ENCODE measurements at regions not wholly inside any gene's neighbourhood (a gene's known extent, or its start where the extent isn't known, plus 50 kb on each side); places are given as distances from the start of the nearest gene placed in this dataset.

- Histone ChIP-seq H3K9me2 (replicated peaks; ENCODE audit: insufficient read depth, low read length) (no peaks in the 10 kb centered on the region), H3F3A (ENCODE audit: insufficient read depth) (no peaks in the 10 kb centered on the region), H3K27me3 (ENCODE audit: low read length) (no peaks in the 10 kb centered on the region), H3K9me3 (ENCODE audit: insufficient read depth, low read length) (no peaks in the 10 kb centered on the region), H3K36me3 (ENCODE audit: low read length) (no peaks in the 10 kb centered on the region), H4K20me1 (ENCODE audit: low read depth, low read length) (no peaks in the 10 kb centered on the region), H2AFZ (ENCODE audit: low read depth, low read length, severe bottlenecking) (no peak overlapping the region), H3K4me2 (ENCODE audit: low read depth, low read length, poor library complexity, severe bottlenecking) (no peak overlapping the region), H3K27ac (ENCODE audit: low read depth, low read length) (no peak overlapping the region), H3K9ac (ENCODE audit: low read length) (no peak overlapping the region), H3K4me3 (ENCODE audit: insufficient read depth, low read length, poor library complexity, severe bottlenecking) (no peak overlapping the region), H3K79me2 (ENCODE audit: insufficient read depth, low read length) (no peaks in the 10 kb centered on the region)
- no peak for TF ChIP-seq CTCF (IDR thresholded peaks at IDR 0.05; ENCODE audit: insufficient read depth, low read length, poor library complexity, severe bottlenecking)
- TF ChIP-seq EZH2phosphoT487 (conservative IDR thresholded peaks at IDR 0.05; ENCODE audit: low read length), result no peak
Observed at GRCh38 chr9:101858026-101858425, 119.6 kb upstream of the GRIN3A start.

- no peak overlapping the region for H3K27ac ChIP-seq (ENCODE audit: low read depth, low read length)
Observed at GRCh38 chr9:101849102-101849707, 110.8 kb upstream of the GRIN3A start.

GRCh38 chr9:101848485-101848919 is 110.1 kb upstream of the GRIN3A start:
- Histone ChIP-seq H3K9me3 (ENCODE audit: insufficient read depth, low read length) (no peaks in the 10 kb centered on the region), H3K27ac (ENCODE audit: low read depth, low read length) (no peak overlapping the region), H3K36me3 (ENCODE audit: low read length) (no peaks in the 10 kb centered on the region), H3K4me2 (ENCODE audit: low read depth, low read length, poor library complexity, severe bottlenecking) (no peak overlapping the region), H3K27me3 (ENCODE audit: low read length) (no peaks in the 10 kb centered on the region), H3K4me3 (ENCODE audit: insufficient read depth, low read length, poor library complexity, severe bottlenecking) (no peak overlapping the region), H2AFZ (ENCODE audit: low read depth, low read length, severe bottlenecking) (no peak overlapping the region), H3K9ac (ENCODE audit: low read length) (no peak overlapping the region), H3F3A (ENCODE audit: insufficient read depth) (no peaks in the 10 kb centered on the region), H3K9me2 (replicated peaks; ENCODE audit: insufficient read depth, low read length) (no peaks in the 10 kb centered on the region), H4K20me1 (ENCODE audit: low read depth, low read length) (no peaks in the 10 kb centered on the region), H3K79me2 (ENCODE audit: insufficient read depth, low read length) (no peaks in the 10 kb centered on the region)
- no peak for TF ChIP-seq CTCF (IDR thresholded peaks at IDR 0.05; ENCODE audit: insufficient read depth, low read length, poor library complexity, severe bottlenecking)
- TF ChIP-seq EZH2phosphoT487 (conservative IDR thresholded peaks at IDR 0.05; ENCODE audit: low read length), result no peak

More at GRCh38 chr9:101849102-101849707, 110.8 kb upstream of the GRIN3A start:
- H2AFZ ChIP-seq (ENCODE audit: low read depth, low read length, severe bottlenecking), result no peak overlapping the region
- H4K20me1 ChIP-seq (ENCODE audit: low read depth, low read length), result no peaks in the 10 kb centered on the region
- no peaks in the 10 kb centered on the region for H3K9me3 ChIP-seq (ENCODE audit: insufficient read depth, low read length)
- H3F3A ChIP-seq (ENCODE audit: insufficient read depth), result no peaks in the 10 kb centered on the region
- H3K27me3 ChIP-seq (ENCODE audit: low read length), result no peaks in the 10 kb centered on the region
- H3K9me2 ChIP-seq (replicated peaks; ENCODE audit: insufficient read depth, low read length), result no peaks in the 10 kb centered on the region
- no peak for TF ChIP-seq CTCF (IDR thresholded peaks at IDR 0.05; ENCODE audit: insufficient read depth, low read length, poor library complexity, severe bottlenecking)
- no peak for TF ChIP-seq EZH2phosphoT487 (conservative IDR thresholded peaks at IDR 0.05; ENCODE audit: low read length)
- H3K36me3 ChIP-seq (ENCODE audit: low read length), result no peaks in the 10 kb centered on the region
- H3K9ac ChIP-seq (ENCODE audit: low read length), result no peak overlapping the region
- H3K4me2 ChIP-seq (ENCODE audit: low read depth, low read length, poor library complexity, severe bottlenecking), result no peak overlapping the region
- H3K4me3 ChIP-seq (ENCODE audit: insufficient read depth, low read length, poor library complexity, severe bottlenecking), result no peak overlapping the region
- H3K79me2 ChIP-seq (ENCODE audit: insufficient read depth, low read length), result no peaks in the 10 kb centered on the region
